ENCODE measurements at regions not wholly inside any gene's neighbourhood (a gene's known extent, or its start where the extent isn't known, plus 50 kb on each side); places are given as distances from the start of the nearest gene placed in this dataset.

- DNase-seq (ENCODE audit: extremely low spot score, insufficient read length, low read depth) (no peak), FAIRE-seq (no peak)
These were observed 460.9 kb downstream of the RIT2 start for GRCh38 chr18:42654556-42654955.

- FAIRE-seq (no peak), DNase-seq (ENCODE audit: extremely low spot score, insufficient read length, low read depth) (no peak)
These were observed 457.9 kb downstream of the RIT2 start for GRCh38 chr18:42657551-42657950.

- no peak for DNase-seq (ENCODE audit: extremely low spot score, insufficient read length, low read depth)
- no peak for FAIRE-seq
These were observed 457.3 kb downstream of the RIT2 start for GRCh38 chr18:42658171-42658570.

GRCh38 chr18:42659187-42659586 lies 456.3 kb downstream of the RIT2 start:
- no peak for DNase-seq (ENCODE audit: extremely low spot score, insufficient read length, low read depth)
- no peak for FAIRE-seq

- DNase-seq (ENCODE audit: extremely low spot score, insufficient read length, low read depth) (no peak), FAIRE-seq (no peak)
These were observed 444.6 kb downstream of the RIT2 start for GRCh38 chr18:42670860-42671259.

- no peak for FAIRE-seq
- DNase-seq (ENCODE audit: extremely low spot score, insufficient read length, low read depth): no peak
These were observed 439.7 kb downstream of the RIT2 start for GRCh38 chr18:42675810-42676209.

GRCh38 chr18:42683094-42683493 lies 432.4 kb downstream of the RIT2 start:
- FAIRE-seq: no peak
- no peak for DNase-seq (ENCODE audit: extremely low spot score, insufficient read length, low read depth)

- no peak for FAIRE-seq
- DNase-seq (ENCODE audit: extremely low spot score, insufficient read length, low read depth): no peak
These were observed 426.2 kb downstream of the RIT2 start for GRCh38 chr18:42689310-42689709.

All from GM18507 (cell line).